AG10803 (cell line): ENCODE measurements at regions not wholly inside any gene's neighbourhood (a gene's known extent, or its start where the extent isn't known, plus 50 kb on each side); places are given as distances from the start of the nearest gene placed in this dataset.

ENCODE experiments used
- DNase-seq: peaks from one replicate; pipeline ENCODE4 v3.0.0; 2010; ENCODE audit warnings: low read depth
- H3K4me3 ChIP-seq: 2 replicates; pipeline ENCODE4 v1.5.1; 2011; ENCODE audit warnings: mild to moderate bottlenecking, low read length, control low read depth
- CTCF ChIP-seq: conservative IDR thresholded peaks from 2 replicates; pipeline ENCODE4 v1.5.1; 2011; ENCODE audit warnings: mild to moderate bottlenecking, low read length, control low read depth, inconsistent platforms

- TF ChIP-seq CTCF: no peak
- DNase-seq: no peak
Measured at GRCh38 chr1:9426291-9426711, 113.0 kb upstream of the SLC25A33 start.

GRCh38 chr1:9427388-9427787 is 111.9 kb upstream of the SLC25A33 start:
- DNase-seq: no peak
- TF ChIP-seq CTCF: no peak
- no peak overlapping the region for H3K4me3 ChIP-seq

More at GRCh38 chr1:9426291-9426711, 113.0 kb upstream of the SLC25A33 start:
- H3K4me3 ChIP-seq: no peak overlapping the region

- H3K4me3 ChIP-seq: peak overlapping the region; percentile 85
- peak; percentile 30 for TF ChIP-seq CTCF
- DNase-seq: peak; percentile 97
Measured at GRCh38 chr1:9428601-9429341, 110.5 kb upstream of the SLC25A33 start.

GRCh38 chr1:9429342-9429711 is 109.9 kb upstream of the SLC25A33 start:
- no peak for TF ChIP-seq CTCF
- no peak for DNase-seq
- peak overlapping the region; percentile 85 for H3K4me3 ChIP-seq

GRCh38 chr1:9434247-9435152 is 104.8 kb upstream of the SLC25A33 start:
- H3K4me3 ChIP-seq: no peak overlapping the region
- TF ChIP-seq CTCF: no peak
- no peak for DNase-seq

- DNase-seq: no peak
- no peak overlapping the region for H3K4me3 ChIP-seq
- no peak for TF ChIP-seq CTCF
Measured at GRCh38 chr1:9435153-9435636, 104.1 kb upstream of the SLC25A33 start.
